Limb (tissue), 2 donors: ENCODE measurements at regions not wholly inside any gene's neighbourhood (a gene's known extent, or its start where the extent isn't known, plus 50 kb on each side); places are given as distances from the start of the nearest gene placed in this dataset.
"Not testable (repeated sequence)": the region's sequence is repeated elsewhere in the genome, so short reads cannot be mapped to it uniquely, and the experiment has no call there.

Experiments used
- DNase-seq, 2 donors: peaks; one replicate each; pipeline ENCODE4 v3.0.0-alpha.2; 2016; ENCODE audit errors: extremely low spot score in 2 of 2

DNA sequence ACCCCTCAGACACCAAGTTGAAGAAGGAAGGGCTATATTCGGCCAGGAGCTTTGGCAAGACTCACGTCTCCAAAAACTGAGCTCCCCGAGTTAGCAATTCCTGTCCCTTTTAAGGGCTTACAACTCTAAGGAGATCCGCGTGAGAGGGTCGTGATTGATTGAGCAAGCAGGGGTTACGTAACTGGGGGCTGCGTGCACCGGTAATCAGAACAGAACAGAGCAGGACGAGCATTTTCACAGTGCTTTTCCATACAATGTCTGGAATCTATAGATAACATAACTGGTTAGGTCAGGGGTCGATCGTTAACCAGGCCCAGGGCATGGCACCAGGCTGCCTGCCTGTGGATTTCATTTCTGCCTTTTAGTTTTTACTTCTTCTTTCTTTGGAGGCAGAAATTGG lies 245.3 kb upstream of the MME start:
- DNase-seq: not testable (repeated sequence)

GRCh38 chr3:154829929-154830328 lies 250.2 kb upstream of the MME start:
- DNase-seq: no peak

- no peak for DNase-seq
Measured at GRCh38 chr3:154819491-154819890, 260.6 kb upstream of the MME start.

DNA sequence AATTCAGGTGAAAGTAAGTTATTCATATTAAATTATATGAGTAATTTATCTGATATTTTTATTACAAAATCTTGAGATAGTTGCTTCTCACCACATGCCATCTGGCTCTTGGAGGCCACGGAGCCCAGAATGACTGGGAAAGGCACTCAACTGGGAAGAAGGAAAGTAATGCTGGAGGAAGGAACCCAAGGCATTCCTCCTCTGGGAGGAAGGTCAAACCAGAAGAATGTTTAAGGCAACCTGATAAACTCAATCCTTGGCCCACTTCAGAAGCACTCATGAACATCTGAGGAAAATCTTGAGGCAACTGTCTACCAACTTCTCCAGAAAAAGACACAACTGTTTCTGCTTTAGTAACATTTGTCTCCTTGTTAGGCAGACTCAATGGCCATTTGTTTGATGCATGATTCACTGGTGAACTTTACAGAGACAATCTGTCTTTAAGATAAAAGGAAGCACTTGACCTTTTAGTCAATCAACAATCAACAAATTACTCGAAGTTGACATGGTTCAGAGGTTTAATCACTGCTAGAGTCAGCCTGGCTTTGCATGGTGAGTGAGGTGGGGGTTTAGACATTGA lies 261.4 kb upstream of the MME start:
- no peak for DNase-seq

GRCh38 chr3:154810017-154810416 lies 270.1 kb upstream of the MME start:
- DNase-seq: not testable (repeated sequence)

GRCh38 chr3:154801729-154802128 lies 278.4 kb upstream of the MME start:
- DNase-seq: no peak

- DNase-seq: no peak
Measured at GRCh38 chr3:154799800-154800199, 280.3 kb upstream of the MME start.

DNA sequence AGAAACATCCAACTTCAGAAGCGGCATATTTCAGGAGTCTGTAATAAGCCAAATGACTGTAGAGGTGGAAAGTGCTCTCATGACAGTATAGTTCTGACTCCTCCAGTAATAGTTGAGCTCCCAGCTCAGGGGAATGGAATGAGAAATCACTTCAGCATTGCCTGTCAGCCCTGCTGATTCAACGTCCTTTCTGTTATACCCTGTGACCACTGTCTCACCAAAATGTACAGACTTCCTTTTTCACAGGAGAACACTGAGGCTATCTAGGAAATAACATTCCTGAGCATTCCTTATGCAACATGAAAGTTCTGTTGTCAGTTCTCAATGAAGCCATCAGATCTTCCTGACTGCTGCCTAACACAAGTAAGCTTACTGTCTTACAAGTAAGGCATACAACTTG lies 284.5 kb upstream of the MME start:
- DNase-seq: no peak

DNA sequence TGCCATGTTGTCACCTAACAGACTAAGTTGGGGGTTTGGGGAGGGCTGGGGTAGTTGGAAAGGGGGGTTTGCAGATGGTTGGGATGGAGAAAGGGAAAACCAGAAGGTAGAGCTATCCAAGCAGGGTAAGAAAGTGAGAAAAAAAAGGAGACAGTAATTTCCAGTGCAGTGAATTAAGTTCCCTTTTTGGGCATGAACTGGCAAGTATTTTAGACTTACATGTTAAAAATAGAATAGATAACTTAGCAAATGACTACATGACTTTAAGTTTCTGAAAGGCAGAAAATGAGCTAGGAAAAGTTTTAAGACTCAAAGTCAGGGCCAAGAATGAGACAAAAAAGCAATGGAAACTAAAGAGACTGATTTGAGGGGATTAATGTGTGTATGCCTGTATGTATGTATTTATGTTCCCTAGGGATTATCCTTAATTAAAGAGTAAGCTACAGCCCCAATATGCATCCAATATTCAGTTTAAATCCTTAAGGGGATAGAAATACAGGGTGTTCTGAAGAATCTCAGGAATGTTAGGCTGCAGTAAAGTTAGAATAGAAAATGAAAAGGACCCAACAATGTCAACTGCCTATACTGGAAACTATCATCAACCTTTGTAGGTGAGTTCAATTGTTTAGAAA lies 285.2 kb upstream of the MME start:
- DNase-seq: no peak

DNA sequence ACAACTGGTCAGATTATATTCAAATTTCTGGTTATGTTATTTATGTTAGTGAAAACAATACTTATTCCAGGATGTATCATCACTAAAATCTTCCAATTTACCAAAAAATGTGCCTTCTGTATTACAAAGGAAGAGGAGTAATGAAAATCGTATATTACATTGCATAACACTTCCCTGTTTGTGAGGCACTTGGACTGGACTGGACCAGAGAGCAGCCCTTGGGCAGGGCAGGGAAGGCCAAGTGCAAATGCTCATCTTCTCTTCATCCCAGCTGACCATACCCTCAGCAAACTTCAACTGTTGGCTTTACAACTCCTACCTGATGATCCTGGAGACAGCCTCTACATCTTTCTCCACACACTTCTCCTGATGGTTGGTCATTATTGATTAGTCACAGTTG lies 285.7 kb upstream of the MME start:
- no peak for DNase-seq

- no peak for DNase-seq
Measured at GRCh38 chr3:154792828-154793227, 287.3 kb upstream of the MME start.

GRCh38 chr3:154791611-154792010 lies 288.5 kb upstream of the MME start:
- DNase-seq: no peak

DNA sequence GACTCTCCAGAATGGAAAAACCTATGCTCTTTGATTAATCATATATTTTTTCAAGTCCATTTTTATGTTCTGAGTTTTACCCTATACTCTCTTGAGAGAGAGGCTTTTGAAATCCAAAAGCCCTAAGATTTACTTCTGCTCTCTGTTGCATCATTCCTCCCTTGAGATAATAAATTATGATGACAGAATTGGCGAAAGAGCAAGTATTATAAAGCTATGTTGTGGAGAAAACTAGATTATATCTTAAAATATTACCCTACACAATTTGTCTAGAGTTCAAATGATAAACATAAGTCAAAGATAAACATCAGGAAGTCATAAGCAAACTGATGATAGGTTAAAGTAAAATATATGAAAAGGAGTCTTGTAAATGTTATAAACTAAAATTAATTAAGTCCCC lies 293.4 kb upstream of the MME start:
- no peak for DNase-seq

DNA sequence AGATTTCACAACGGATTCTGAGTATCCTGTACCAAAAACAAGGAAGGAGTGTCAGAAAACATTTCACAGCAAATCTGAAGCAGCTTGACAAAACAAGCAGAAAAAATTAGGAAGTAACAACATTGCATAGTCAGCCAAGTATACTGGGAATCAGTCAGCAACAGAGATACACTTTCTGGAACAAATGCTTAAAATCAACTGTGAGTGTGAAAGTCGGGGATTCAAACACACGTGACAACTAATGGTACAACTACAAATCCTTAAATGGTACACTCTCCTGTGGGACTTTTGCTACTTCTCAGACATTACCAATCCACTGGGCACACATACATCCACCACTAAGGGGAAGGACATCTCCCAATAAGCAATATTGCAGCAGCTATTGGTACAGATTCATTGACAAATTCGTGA lies 296.6 kb upstream of the MME start:
- DNase-seq: no peak

GRCh38 chr3:154783061-154783460 lies 297.1 kb upstream of the MME start:
- no peak for DNase-seq

- DNase-seq: no peak
Measured at GRCh38 chr3:154782151-154782550, 298.0 kb upstream of the MME start.

DNA sequence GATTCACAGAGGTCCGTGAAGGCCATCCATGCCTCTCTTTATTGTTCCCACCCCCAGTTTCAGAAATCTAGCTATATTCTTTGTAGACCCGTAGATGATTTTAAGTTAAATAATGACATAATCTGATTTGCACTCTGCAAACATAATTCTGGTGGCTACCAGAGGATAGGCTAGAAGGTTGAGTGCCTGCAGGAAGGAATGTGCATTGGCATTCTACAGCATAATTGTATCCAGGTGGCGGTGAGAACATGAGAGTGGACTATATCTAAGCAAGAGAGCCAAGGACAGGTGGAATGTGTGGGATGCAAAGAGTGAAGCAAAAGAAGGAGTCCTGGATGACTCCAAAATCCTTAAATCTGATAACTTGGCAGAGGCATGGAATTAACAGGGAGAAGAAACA lies 298.5 kb upstream of the MME start:
- no peak for DNase-seq

DNA sequence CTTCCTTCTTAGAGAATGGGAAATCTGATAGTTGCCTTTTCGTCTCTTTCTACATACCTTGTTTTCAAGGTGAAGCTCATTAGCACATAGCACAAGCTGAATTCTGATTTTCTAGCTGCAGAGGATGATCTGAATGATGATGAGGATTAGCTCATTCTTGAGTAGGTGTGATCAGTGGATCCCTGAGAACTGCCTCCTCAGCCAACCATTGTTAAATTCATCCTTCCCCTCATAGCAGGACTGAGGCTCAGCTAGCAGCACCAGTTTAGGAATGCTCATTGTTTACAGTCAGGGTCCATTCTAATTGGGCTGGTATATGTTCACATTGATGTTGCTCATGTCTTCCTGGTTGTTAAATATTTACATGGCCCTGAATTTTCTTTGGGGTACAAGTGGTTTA lies 299.9 kb upstream of the MME start:
- no peak for DNase-seq

GRCh38 chr3:154779571-154779970 lies 300.5 kb upstream of the MME start:
- DNase-seq: no peak

GRCh38 chr3:154778057-154778456 lies 302.1 kb upstream of the MME start:
- DNase-seq: no peak

- no peak for DNase-seq
Measured at GRCh38 chr3:154776549-154777225, 303.4 kb upstream of the MME start.

- DNase-seq: no peak
Measured at GRCh38 chr3:154775821-154776548, 304.1 kb upstream of the MME start.
